ENCODE measurements at regions not wholly inside any gene's neighbourhood (a gene's known extent, or its start where the extent isn't known, plus 50 kb on each side); places are given as distances from the start of the nearest gene placed in this dataset.
"Not testable (repeated sequence)": the region's sequence is repeated elsewhere in the genome, so short reads cannot be mapped to it uniquely, and the experiment has no call there.

- H3K27me3 ChIP-seq (ENCODE audit: control insufficient read depth, insufficient read depth, low read length); H3K79me1 ChIP-seq (ENCODE audit: low read depth in 1 of 2, low read length in 2 of 2); H3K4me2 ChIP-seq (ENCODE audit: low read depth, low read length); DNase-seq; H2AK5ac ChIP-seq (ENCODE audit: low read depth, low read length); H3K18ac ChIP-seq (ENCODE audit: low read depth, low read length); H2BK5ac ChIP-seq (ENCODE audit: low read depth, low read length, poor library complexity, severe bottlenecking); H4K5ac ChIP-seq (ENCODE audit: low read depth, low read length); H3K14ac ChIP-seq (replicated peaks; ENCODE audit: low read depth, low read length); H3K4me3 ChIP-seq (ENCODE audit: insufficient read depth, low read depth, low read length); H3K23ac ChIP-seq (ENCODE audit: low read depth, low read length); H3K9me3 ChIP-seq (ENCODE audit: control insufficient read depth, insufficient read depth, low read length); H2BK20ac ChIP-seq (ENCODE audit: low read depth, low read length); H3K4me1 ChIP-seq (ENCODE audit: control insufficient read depth, insufficient read depth, low read length); H3K4ac ChIP-seq (ENCODE audit: low read depth, low read length); H3K56ac ChIP-seq (ENCODE audit: extremely low read depth, insufficient read depth, low read length); H2BK120ac ChIP-seq (ENCODE audit: low read depth, low read length); H4K91ac ChIP-seq (ENCODE audit: insufficient read depth, low read depth, low read length); in situ Hi-C loops (cut with MboI; ENCODE audit: low sequenced_read_pairs); H3K9ac ChIP-seq (ENCODE audit: low read depth, low read length); POLR2A ChIA-PET (ENCODE audit: unreplicated experiment); intact Hi-C loops (cut with micrococcal nuclease); H3K9me1 ChIP-seq (ENCODE audit: insufficient read depth, low read length); BruUV-seq (replicated peaks); H4K20me1 ChIP-seq (ENCODE audit: insufficient read depth, low read length); H3K27ac ChIP-seq (ENCODE audit: insufficient read depth, low read length); H3K36me3 ChIP-seq (ENCODE audit: control insufficient read depth, insufficient read depth, low read length); H2BK15ac ChIP-seq (ENCODE audit: low read depth, low read length); CTCF ChIA-PET; ATAC-seq (ENCODE audit: low read depth); dilution Hi-C loops (cut with HindIII; ENCODE audit: low sequenced_read_pairs, unreplicated experiment); H2AK9ac ChIP-seq (replicated peaks; ENCODE audit: low read depth, low read length, poor library complexity); H2AFZ ChIP-seq (replicated peaks; ENCODE audit: low read length, poor library complexity); H4K8ac ChIP-seq (ENCODE audit: low read depth in 2 of 2, low read length in 2 of 2): not testable (repeated sequence)
- WGBS, 2 experiments (ENCODE audit: extremely low coverage in 2 of 2, insufficient read length in 1 of 2), result no CpG with 5 or more reads among the region's 2 CpGs
Measured at GRCh38 chr13:81546294-81546693, 1205.4 kb upstream of the SPRY2 start.

Data from IMR-90 (cell line).